AG09309 (cell line): ENCODE measurements at regions not wholly inside any gene's neighbourhood (a gene's known extent, or its start where the extent isn't known, plus 50 kb on each side); places are given as distances from the start of the nearest gene placed in this dataset.

Experiments
- DNase-seq: peaks from one replicate; pipeline ENCODE4 v3.0.0-alpha.2; 2010; ENCODE audit warnings: low read depth
- H3K4me3 ChIP-seq: 2 replicates; pipeline ENCODE4 v1.5.1; 2011; ENCODE audit warnings: mild to moderate bottlenecking, low read depth, low read length, moderate library complexity; ENCODE audit not compliant: control insufficient read depth
- TF ChIP-seq, protein P1 (sequence below): IDR thresholded peaks from 2 replicates; pipeline ENCODE4 v1.5.1; 2011; ENCODE audit warnings: mild to moderate bottlenecking, low read depth, low read length, inconsistent platforms; ENCODE audit not compliant: insufficient read depth, control insufficient read depth; ENCODE audit errors: missing control alignments

DNA sequence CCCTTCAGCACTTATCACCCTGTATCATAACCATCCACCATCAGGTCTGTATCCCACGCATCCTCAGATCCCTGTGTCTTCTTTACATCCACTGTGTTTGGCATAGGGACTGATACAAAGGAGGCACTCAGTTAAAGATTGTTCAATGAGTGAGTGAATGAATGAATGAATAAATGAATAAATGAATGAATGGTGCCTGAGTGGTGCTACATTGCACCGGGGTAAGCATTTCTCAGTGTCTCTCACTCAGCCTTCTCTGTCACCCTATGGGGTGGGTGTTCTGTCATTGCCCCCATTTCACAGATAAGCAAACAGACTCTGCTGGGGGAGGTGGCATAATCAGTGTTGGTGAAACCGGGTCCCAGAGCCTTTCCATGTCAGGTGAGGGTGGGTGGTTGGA, 56.6 kb upstream of the ID3 start:
- no peak overlapping the region for H3K4me3 ChIP-seq
- DNase-seq = no peak
- TF ChIP-seq, protein P1, sequence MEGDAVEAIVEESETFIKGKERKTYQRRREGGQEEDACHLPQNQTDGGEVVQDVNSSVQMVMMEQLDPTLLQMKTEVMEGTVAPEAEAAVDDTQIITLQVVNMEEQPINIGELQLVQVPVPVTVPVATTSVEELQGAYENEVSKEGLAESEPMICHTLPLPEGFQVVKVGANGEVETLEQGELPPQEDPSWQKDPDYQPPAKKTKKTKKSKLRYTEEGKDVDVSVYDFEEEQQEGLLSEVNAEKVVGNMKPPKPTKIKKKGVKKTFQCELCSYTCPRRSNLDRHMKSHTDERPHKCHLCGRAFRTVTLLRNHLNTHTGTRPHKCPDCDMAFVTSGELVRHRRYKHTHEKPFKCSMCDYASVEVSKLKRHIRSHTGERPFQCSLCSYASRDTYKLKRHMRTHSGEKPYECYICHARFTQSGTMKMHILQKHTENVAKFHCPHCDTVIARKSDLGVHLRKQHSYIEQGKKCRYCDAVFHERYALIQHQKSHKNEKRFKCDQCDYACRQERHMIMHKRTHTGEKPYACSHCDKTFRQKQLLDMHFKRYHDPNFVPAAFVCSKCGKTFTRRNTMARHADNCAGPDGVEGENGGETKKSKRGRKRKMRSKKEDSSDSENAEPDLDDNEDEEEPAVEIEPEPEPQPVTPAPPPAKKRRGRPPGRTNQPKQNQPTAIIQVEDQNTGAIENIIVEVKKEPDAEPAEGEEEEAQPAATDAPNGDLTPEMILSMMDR = no peak

- no peak overlapping the region for H3K4me3 ChIP-seq
- DNase-seq = no peak
- TF ChIP-seq, protein P1 = no peak
Observed at GRCh38 chr1:23615423-23615822, 56.1 kb upstream of the ID3 start.

GRCh38 chr1:23614032-23614660, 54.8 kb upstream of the ID3 start:
- no peak overlapping the region for H3K4me3 ChIP-seq

DNA sequence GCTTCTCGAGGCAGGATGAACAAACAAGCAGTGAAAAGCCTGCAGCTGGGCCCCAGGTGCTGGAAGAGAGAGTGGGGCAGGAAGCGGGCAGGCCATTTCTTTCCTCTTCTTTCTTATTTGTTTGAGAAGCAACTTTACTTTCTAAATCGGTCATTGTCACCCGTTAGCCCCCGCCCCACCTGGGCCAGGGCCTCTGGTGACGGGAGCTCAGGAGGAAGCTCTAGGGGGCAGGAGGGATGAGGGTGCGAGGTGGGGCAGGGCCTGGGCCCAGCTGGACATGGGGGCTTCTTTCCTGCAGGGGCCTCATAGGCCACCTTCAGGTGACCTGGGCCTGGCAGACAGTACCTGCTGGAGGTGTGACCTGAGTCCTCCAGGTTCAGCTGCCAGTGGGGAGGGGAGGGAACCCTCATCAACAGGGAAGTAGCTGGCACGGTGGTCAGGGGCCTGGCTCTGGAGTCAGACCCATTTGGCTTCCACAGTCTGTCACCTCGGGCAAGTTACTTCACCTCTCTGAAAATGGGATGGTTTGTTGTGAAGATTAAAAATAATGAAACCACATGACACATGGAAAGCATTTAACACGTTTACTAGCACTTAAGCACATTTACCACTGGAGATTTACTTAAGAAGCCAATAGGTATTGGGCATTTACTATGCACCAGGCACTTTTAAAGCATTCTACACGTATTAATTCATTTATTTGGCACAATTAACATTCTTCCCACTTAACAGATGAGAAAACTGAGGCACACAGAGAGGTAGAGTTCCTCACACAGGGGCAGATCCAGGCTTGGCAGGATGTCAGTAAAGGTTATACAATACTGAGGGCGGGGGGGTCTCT, 54.1 kb upstream of the ID3 start:
- no peak for DNase-seq
- TF ChIP-seq, protein P1 = no peak
- no peak overlapping the region for H3K4me3 ChIP-seq

More at GRCh38 chr1:23614032-23614660, 54.8 kb upstream of the ID3 start:
- no peak for DNase-seq
- TF ChIP-seq, protein P1 = no peak

DNA sequence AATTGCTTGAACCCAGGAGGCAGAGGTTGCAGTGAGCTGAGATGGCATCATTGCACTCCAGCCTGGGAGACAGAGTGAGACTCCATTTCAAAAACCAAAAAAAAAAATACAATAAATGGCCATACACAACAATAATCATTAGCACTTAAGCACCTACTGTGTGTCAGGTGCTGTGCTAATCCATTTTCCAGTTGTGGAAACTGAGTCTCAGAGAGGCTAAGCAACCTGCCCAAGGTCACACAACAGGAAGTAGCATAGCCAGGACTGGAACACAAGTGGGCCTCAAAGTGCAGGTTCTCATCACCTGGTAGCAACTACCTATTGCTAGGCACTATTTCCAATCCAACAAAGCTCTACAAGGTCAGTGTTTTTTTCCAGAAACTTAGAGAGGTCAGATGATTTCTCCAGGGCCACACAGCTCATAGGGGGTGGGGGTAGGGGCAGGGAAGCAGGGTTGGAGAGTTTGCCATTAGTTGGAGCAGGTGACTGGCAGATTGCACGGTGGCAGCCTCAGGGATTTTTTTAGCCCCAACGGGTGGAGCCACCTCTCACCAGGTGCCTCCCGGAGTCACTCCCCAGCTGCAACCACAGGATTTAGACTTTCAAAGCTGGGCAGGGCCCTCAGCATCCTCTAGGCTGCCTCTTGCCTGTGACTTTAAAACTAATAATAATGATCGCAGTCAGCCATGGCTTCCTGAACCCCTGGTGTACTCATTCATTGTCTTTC, 52.5 kb upstream of the ID3 start:
- TF ChIP-seq, protein P1 = no peak
- H3K4me3 ChIP-seq = no peak overlapping the region
- no peak for DNase-seq

DNA sequence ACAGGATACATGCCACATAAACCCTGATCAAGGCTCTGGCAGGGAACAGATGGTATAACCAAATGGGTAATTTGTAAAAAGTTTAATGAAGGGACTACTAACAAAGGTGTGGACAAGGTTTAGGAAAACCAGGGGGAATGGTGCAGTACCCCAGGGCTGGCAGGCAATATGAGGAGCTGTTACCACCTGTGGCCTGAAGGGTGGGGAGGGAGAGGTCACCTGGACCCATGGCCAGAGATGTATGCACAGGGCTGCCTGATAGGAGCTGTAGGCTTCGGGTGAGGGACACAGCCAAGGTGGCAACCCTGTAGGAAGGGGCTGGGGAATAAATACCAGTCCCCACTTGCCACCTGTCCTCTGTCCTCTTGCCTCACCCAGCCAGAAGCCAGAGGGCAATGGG, 51.4 kb upstream of the ID3 start:
- DNase-seq = no peak
- TF ChIP-seq, protein P1 = no peak
- H3K4me3 ChIP-seq = no peak overlapping the region
